Omental fat pad (tissue), 3 donors: ENCODE measurements at regions not wholly inside any gene's neighbourhood (a gene's known extent, or its start where the extent isn't known, plus 50 kb on each side); places are given as distances from the start of the nearest gene placed in this dataset.

Experiments used
- ATAC-seq: fragments of 150-250 bp; one replicate; pipeline ENCODE4 v1.9.1; 2016; ENCODE audit warnings: mild to moderate bottlenecking, moderate library complexity; ENCODE audit not compliant: low FRiP score
- DNase-seq: peaks from one replicate; pipeline ENCODE4 v3.0.0-alpha.2; 2019; ENCODE audit warnings: low spot score
- TF ChIP-seq, protein P1 (sequence below), 3 donors: fragments of 450-650 bp; IDR thresholded peaks; one replicate each; pipeline ENCODE4 v1.5.1; 2016 to 2017; ENCODE audit warnings: antibody characterized with exemption in 3 of 3, mild to moderate bottlenecking in 3 of 3, moderate library complexity in 2 of 3

DNA sequence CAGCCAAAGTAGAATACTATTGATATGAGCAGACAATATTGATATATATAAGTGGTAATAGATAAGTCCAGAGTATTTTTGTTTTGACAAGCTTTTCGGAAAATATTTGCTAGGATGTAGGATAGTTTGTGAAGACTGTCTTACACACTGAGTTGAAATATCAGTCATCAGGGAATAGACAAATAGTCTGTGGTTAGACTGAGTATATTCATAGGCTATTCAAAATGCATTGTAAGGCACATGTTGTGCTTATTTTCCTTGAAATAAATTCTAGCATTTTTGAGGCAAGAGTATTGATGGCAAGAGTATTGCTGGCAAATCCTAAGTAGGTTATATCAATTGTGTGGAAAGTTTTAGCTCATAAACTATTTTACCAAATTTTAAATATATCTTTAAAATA, 201.1 kb downstream of the LRIG3 start:
- DNase-seq (no peak), ATAC-seq (no peak)
- TF ChIP-seq, protein P1, sequence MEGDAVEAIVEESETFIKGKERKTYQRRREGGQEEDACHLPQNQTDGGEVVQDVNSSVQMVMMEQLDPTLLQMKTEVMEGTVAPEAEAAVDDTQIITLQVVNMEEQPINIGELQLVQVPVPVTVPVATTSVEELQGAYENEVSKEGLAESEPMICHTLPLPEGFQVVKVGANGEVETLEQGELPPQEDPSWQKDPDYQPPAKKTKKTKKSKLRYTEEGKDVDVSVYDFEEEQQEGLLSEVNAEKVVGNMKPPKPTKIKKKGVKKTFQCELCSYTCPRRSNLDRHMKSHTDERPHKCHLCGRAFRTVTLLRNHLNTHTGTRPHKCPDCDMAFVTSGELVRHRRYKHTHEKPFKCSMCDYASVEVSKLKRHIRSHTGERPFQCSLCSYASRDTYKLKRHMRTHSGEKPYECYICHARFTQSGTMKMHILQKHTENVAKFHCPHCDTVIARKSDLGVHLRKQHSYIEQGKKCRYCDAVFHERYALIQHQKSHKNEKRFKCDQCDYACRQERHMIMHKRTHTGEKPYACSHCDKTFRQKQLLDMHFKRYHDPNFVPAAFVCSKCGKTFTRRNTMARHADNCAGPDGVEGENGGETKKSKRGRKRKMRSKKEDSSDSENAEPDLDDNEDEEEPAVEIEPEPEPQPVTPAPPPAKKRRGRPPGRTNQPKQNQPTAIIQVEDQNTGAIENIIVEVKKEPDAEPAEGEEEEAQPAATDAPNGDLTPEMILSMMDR (IDR thresholded peaks at IDR 0.05) = no peak

GRCh38 chr12:58720421-58720820, 199.9 kb downstream of the LRIG3 start:
- DNase-seq (no peak), ATAC-seq (no peak)
- TF ChIP-seq, protein P1 (IDR thresholded peaks at IDR 0.05) = no peak

- no peak for ATAC-seq
- TF ChIP-seq, protein P1 (IDR thresholded peaks at IDR 0.05) = no peak
- DNase-seq = no peak
Observed at GRCh38 chr12:58725400-58726105, 194.8 kb downstream of the LRIG3 start.

DNA sequence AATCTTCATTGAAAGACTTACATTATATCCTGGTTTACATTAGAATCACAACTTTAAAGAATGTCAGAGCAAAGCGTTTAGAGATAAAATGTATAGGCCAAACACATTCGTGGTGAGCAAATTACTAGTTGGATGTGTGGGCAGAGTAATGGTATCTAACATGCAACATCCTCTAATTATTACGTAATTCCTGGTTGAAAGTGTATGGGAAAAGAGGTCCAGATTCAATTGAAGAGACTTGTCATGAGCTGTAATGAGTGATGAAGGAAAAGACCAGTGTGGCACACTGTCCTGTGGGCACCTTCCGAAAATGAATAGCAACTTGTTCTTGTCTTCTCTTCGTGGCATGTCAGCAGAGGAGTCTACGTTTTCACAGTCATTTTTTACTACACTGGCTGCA, 192.8 kb downstream of the LRIG3 start:
- ATAC-seq (no peak), DNase-seq (no peak)
- TF ChIP-seq, protein P1 (IDR thresholded peaks at IDR 0.05) = no peak

- no peak for ATAC-seq
- DNase-seq = no peak
- TF ChIP-seq, protein P1 (IDR thresholded peaks at IDR 0.05) = no peak
Observed at GRCh38 chr12:58728397-58728796, 191.9 kb downstream of the LRIG3 start.

- DNase-seq (no peak), ATAC-seq (no peak)
- TF ChIP-seq, protein P1 (IDR thresholded peaks at IDR 0.05) = no peak
Observed at GRCh38 chr12:58731096-58731495, 189.2 kb downstream of the LRIG3 start.

- TF ChIP-seq, protein P1 (IDR thresholded peaks at IDR 0.05) = no peak
- ATAC-seq (no peak), DNase-seq (no peak)
Observed at GRCh38 chr12:58732894-58733293, 187.4 kb downstream of the LRIG3 start.
